Thyroid gland (tissue), 4 donors: ENCODE measurements at regions not wholly inside any gene's neighbourhood (a gene's known extent, or its start where the extent isn't known, plus 50 kb on each side); places are given as distances from the start of the nearest gene placed in this dataset.
"Not testable (repeated sequence)": the region's sequence is repeated elsewhere in the genome, so short reads cannot be mapped to it uniquely, and the experiment has no call there.

ENCODE experiments used
- DNase-seq, 2 donors: peaks; one replicate each; pipeline ENCODE4 v3.0.0-alpha.2; 2019
- H3K27ac ChIP-seq, 3 donors: fragments of 200-600 bp; sonication (generic); 1 replicate in 2 of 3; 2 replicates in 1 of 3; pipeline ENCODE4 v1.5.1; 2016 to 2019; ENCODE audit warnings: mild to moderate bottlenecking in 1 of 3, moderate library complexity in 1 of 3
- H3K27me3 ChIP-seq: fragments of 200-600 bp; sonication (generic); one replicate; pipeline ENCODE4 v1.5.1; 2019
- H3K36me3 ChIP-seq, 2 donors: fragments of 200-600 bp; sonication (generic); one replicate each; pipeline ENCODE4 v1.5.1; 2016 to 2019
- H3K4me1 ChIP-seq, 2 donors: fragments of 200-600 bp; sonication (generic); one replicate each; pipeline ENCODE4 v1.5.1; 2017 to 2019
- H3K4me3 ChIP-seq, 3 donors: fragments of 200-600 bp; sonication (generic); replicated peaks in 1 of 3; 1 replicate in 2 of 3; 2 replicates in 1 of 3; pipeline ENCODE4 v1.5.1; 2016; ENCODE audit warnings: mild to moderate bottlenecking in 1 of 3
- H3K9me3 ChIP-seq: fragments of 200-600 bp; sonication (generic); one replicate; pipeline ENCODE4 v1.5.1; 2017
- CTCF ChIP-seq, 6 experiments: fragments of 200-600 bp in 3 of 6; fragments of 450-650 bp in 3 of 6; sonication (generic) in 3 of 6; IDR thresholded peaks; one replicate each; pipeline ENCODE4 v1.5.1; 2016 to 2019; ENCODE audit warnings: antibody characterized with exemption in 6 of 6, mild to moderate bottlenecking in 2 of 6, inconsistent platforms in 1 of 6, moderate library complexity in 1 of 6
- POLR2A ChIP-seq, 2 donors: fragments of 450-650 bp; IDR thresholded peaks; one replicate each; pipeline ENCODE4 v1.6.1; 2017; ENCODE audit warnings: antibody characterized with exemption in 2 of 2, mild to moderate bottlenecking in 2 of 2, moderate library complexity in 1 of 2
- WGBS, 2 donors: methylation state at CpG; one replicate each; pipeline ENCODE4 v1.1.5; 2017; 5-methylcytosine and 5-hydroxymethylcytosine counted together
- intact Hi-C: fragments of 100-400 bp; cut with DNase I; formaldehyde crosslinking; loops from one replicate; pipeline ENCODE4 v1.15.1; 2023

GRCh38 chr2:35591886-35592285 lies 763.7 kb upstream of the CRIM1 start:
- WGBS, 2 donors, result 90 to 94% methylated on average over 1 of the region's 1 CpG
- TF ChIP-seq POLR2A (IDR thresholded peaks at IDR 0.05), result no peak
- no peak for TF ChIP-seq CTCF (IDR thresholded peaks at IDR 0.05)
- H3K4me1 ChIP-seq, result no peaks in the 10 kb centered on the region

GRCh38 chr2:35585972-35586371 lies 769.6 kb upstream of the CRIM1 start:
- H3K27me3 ChIP-seq, result no peaks in the 10 kb centered on the region
- H3K4me3 ChIP-seq, result no peak overlapping the region
- no peaks in the 10 kb centered on the region for H3K9me3 ChIP-seq
- TF ChIP-seq POLR2A (IDR thresholded peaks at IDR 0.05), result no peak
- TF ChIP-seq CTCF (IDR thresholded peaks at IDR 0.05), result no peak
- no peak for DNase-seq
- 86 to 88% methylated on average over 5 of the region's 5 CpGs for WGBS, 2 donors
- no peak overlapping the region for H3K27ac ChIP-seq
- intact Hi-C loops, result no loop called here
- no peaks in the 10 kb centered on the region for H3K36me3 ChIP-seq
- no peaks in the 10 kb centered on the region for H3K4me1 ChIP-seq

More at GRCh38 chr2:35591886-35592285, 763.7 kb upstream of the CRIM1 start:
- Histone ChIP-seq H3K27ac (no peak overlapping the region), H3K36me3 (no peaks in the 10 kb centered on the region), H3K4me3 (no peak overlapping the region), H3K9me3 (no peaks in the 10 kb centered on the region), H3K27me3 (no peaks in the 10 kb centered on the region)
- no peak for DNase-seq
- intact Hi-C loops, result no loop called here

GRCh38 chr2:35582637-35583036 lies 772.9 kb upstream of the CRIM1 start:
- TF ChIP-seq POLR2A (IDR thresholded peaks at IDR 0.05), result no peak
- TF ChIP-seq CTCF (IDR thresholded peaks at IDR 0.05), result no peak
- Histone ChIP-seq H3K4me1 (no peaks in the 10 kb centered on the region), H3K9me3 (no peaks in the 10 kb centered on the region), H3K27ac (no peak overlapping the region), H3K36me3 (no peaks in the 10 kb centered on the region), H3K4me3 (no peak overlapping the region), H3K27me3 (no peaks in the 10 kb centered on the region)
- intact Hi-C loops, result no loop called here
- no peak for DNase-seq
- 77 to 80% methylated on average over 4 of the region's 4 CpGs for WGBS, 2 donors

GRCh38 chr2:35580956-35581355 lies 774.6 kb upstream of the CRIM1 start:
- Histone ChIP-seq H3K9me3 (no peaks in the 10 kb centered on the region), H3K4me3 (no peak overlapping the region), H3K36me3 (no peaks in the 10 kb centered on the region), H3K27ac (no peak overlapping the region), H3K27me3 (no peaks in the 10 kb centered on the region), H3K4me1 (no peaks in the 10 kb centered on the region)
- intact Hi-C loops, result no loop called here
- 88 to 90% methylated on average over 2 of the region's 2 CpGs for WGBS, 2 donors
- no peak for TF ChIP-seq POLR2A (IDR thresholded peaks at IDR 0.05)
- TF ChIP-seq CTCF (IDR thresholded peaks at IDR 0.05), result no peak
- no peak for DNase-seq

GRCh38 chr2:35568574-35568973 lies 787.0 kb upstream of the CRIM1 start:
- H3K4me3 ChIP-seq, H3K9me3 ChIP-seq, DNase-seq, H3K4me1 ChIP-seq, intact Hi-C loops, H3K27me3 ChIP-seq, H3K27ac ChIP-seq, H3K36me3 ChIP-seq: not testable (repeated sequence)
- 83 to 89% methylated on average over 12 to 13 of the region's 14 CpGs for WGBS, 2 donors

GRCh38 chr2:35562488-35562887 lies 793.1 kb upstream of the CRIM1 start:
- no peaks in the 10 kb centered on the region for H3K4me1 ChIP-seq
- no peak for TF ChIP-seq CTCF (IDR thresholded peaks at IDR 0.05)
- H3K27me3 ChIP-seq, result no peaks in the 10 kb centered on the region
- H3K27ac ChIP-seq, result no peak overlapping the region
- intact Hi-C loops, result no loop called here
- H3K9me3 ChIP-seq, result no peaks in the 10 kb centered on the region
- WGBS, 2 donors, result 86 to 94% methylated on average over 2 of the region's 2 CpGs
- H3K36me3 ChIP-seq, result no peaks in the 10 kb centered on the region
- DNase-seq, result no peak
- H3K4me3 ChIP-seq, result no peak overlapping the region
